ENCODE measurements at regions not wholly inside any gene's neighbourhood (a gene's known extent, or its start where the extent isn't known, plus 50 kb on each side); places are given as distances from the start of the nearest gene placed in this dataset.

GRCh38 chr2:185638771-185639170, 99.8 kb upstream of the FSIP2 start:
- Histone ChIP-seq H3K4me2 (ENCODE audit: extremely low read depth, insufficient read depth, low read length) (no peak overlapping the region), H4K20me1 (ENCODE audit: control insufficient read depth, extremely low read depth, insufficient read depth, low read length) (no peaks in the 10 kb centered on the region), H3K9me3 (ENCODE audit: control insufficient read depth, insufficient read depth, low read depth, low read length) (no peaks in the 10 kb centered on the region), H3K9ac (ENCODE audit: insufficient read depth, low read length) (no peak overlapping the region), H3K27me3 (ENCODE audit: control insufficient read depth, insufficient read depth, low read length) (no peaks in the 10 kb centered on the region), H3K27ac (ENCODE audit: insufficient read depth, low read length) (no peak overlapping the region), H3K4me1 (ENCODE audit: control insufficient read depth, extremely low read depth, insufficient read depth, low read length) (no peaks in the 10 kb centered on the region), H3K79me2 (ENCODE audit: control insufficient read depth, insufficient read depth, low read length) (no peaks in the 10 kb centered on the region), H3K4me3 (replicated peaks in 1 of 4; ENCODE audit: control extremely low read depth in 1 of 4, insufficient read depth in 1 of 4, low read depth in 3 of 4, low read length in 4 of 4) (no peak overlapping the region), H3K36me3 (ENCODE audit: control insufficient read depth, insufficient read depth, low read length) (no peaks in the 10 kb centered on the region), H2AFZ (ENCODE audit: low read length) (no peak overlapping the region)
- TF ChIP-seq CTCF (conservative IDR thresholded peaks at IDR 0.05 in 1 of 2, IDR thresholded peaks at IDR 0.05 in 1 of 2; ENCODE audit: low read depth in 1 of 2, low read length in 2 of 2) = no peak
- no peak for TF ChIP-seq EZH2 (IDR thresholded peaks at IDR 0.05; ENCODE audit: low read length, missing control alignments)
- DNase-seq (ENCODE audit: low read depth in 2 of 2) = no peak

- Histone ChIP-seq H3K4me1 (ENCODE audit: control insufficient read depth, extremely low read depth, insufficient read depth, low read length) (no peaks in the 10 kb centered on the region), H4K20me1 (ENCODE audit: control insufficient read depth, extremely low read depth, insufficient read depth, low read length) (no peaks in the 10 kb centered on the region), H3K36me3 (ENCODE audit: control insufficient read depth, insufficient read depth, low read length) (no peaks in the 10 kb centered on the region), H2AFZ (ENCODE audit: low read length) (no peak overlapping the region), H3K9ac (ENCODE audit: insufficient read depth, low read length) (no peak overlapping the region), H3K4me3 (replicated peaks in 1 of 4; ENCODE audit: control extremely low read depth in 1 of 4, insufficient read depth in 1 of 4, low read depth in 3 of 4, low read length in 4 of 4) (no peak overlapping the region), H3K27me3 (ENCODE audit: control insufficient read depth, insufficient read depth, low read length) (no peaks in the 10 kb centered on the region), H3K9me3 (ENCODE audit: control insufficient read depth, insufficient read depth, low read depth, low read length) (no peaks in the 10 kb centered on the region), H3K27ac (ENCODE audit: insufficient read depth, low read length) (no peak overlapping the region), H3K4me2 (ENCODE audit: extremely low read depth, insufficient read depth, low read length) (no peak overlapping the region), H3K79me2 (ENCODE audit: control insufficient read depth, insufficient read depth, low read length) (no peaks in the 10 kb centered on the region)
- TF ChIP-seq CTCF (conservative IDR thresholded peaks at IDR 0.05 in 1 of 2, IDR thresholded peaks at IDR 0.05 in 1 of 2; ENCODE audit: low read depth in 1 of 2, low read length in 2 of 2) = no peak
- no peak for DNase-seq (ENCODE audit: low read depth in 2 of 2)
Observed at GRCh38 chr2:185640588-185640987, 98.0 kb upstream of the FSIP2 start.

- H3K9me3 ChIP-seq (ENCODE audit: control insufficient read depth, insufficient read depth, low read depth, low read length) = no peaks in the 10 kb centered on the region
- no peak overlapping the region for H2AFZ ChIP-seq (ENCODE audit: low read length)
- no peak overlapping the region for H3K4me3 ChIP-seq (replicated peaks in 1 of 4; ENCODE audit: control extremely low read depth in 1 of 4, insufficient read depth in 1 of 4, low read depth in 3 of 4, low read length in 4 of 4)
- H3K36me3 ChIP-seq (ENCODE audit: control insufficient read depth, insufficient read depth, low read length) = no peaks in the 10 kb centered on the region
- H4K20me1 ChIP-seq (ENCODE audit: control insufficient read depth, extremely low read depth, insufficient read depth, low read length) = no peaks in the 10 kb centered on the region
- no peaks in the 10 kb centered on the region for H3K79me2 ChIP-seq (ENCODE audit: control insufficient read depth, insufficient read depth, low read length)
- H3K4me1 ChIP-seq (ENCODE audit: control insufficient read depth, extremely low read depth, insufficient read depth, low read length) = no peaks in the 10 kb centered on the region
- peak in 1 of 2 donors; percentile 17 for DNase-seq (ENCODE audit: low read depth in 2 of 2)
- H3K27ac ChIP-seq (ENCODE audit: insufficient read depth, low read length) = no peak overlapping the region
- no peak overlapping the region for H3K4me2 ChIP-seq (ENCODE audit: extremely low read depth, insufficient read depth, low read length)
- no peaks in the 10 kb centered on the region for H3K27me3 ChIP-seq (ENCODE audit: control insufficient read depth, insufficient read depth, low read length)
- no peak overlapping the region for H3K9ac ChIP-seq (ENCODE audit: insufficient read depth, low read length)
- TF ChIP-seq EZH2 (IDR thresholded peaks at IDR 0.05; ENCODE audit: low read length, missing control alignments) (no peak), CTCF (conservative IDR thresholded peaks at IDR 0.05 in 1 of 2, IDR thresholded peaks at IDR 0.05 in 1 of 2; ENCODE audit: low read depth in 1 of 2, low read length in 2 of 2) (no peak)
Observed at GRCh38 chr2:185643434-185643833, 95.2 kb upstream of the FSIP2 start.
